ENCODE measurements at regions not wholly inside any gene's neighbourhood (a gene's known extent, or its start where the extent isn't known, plus 50 kb on each side); places are given as distances from the start of the nearest gene placed in this dataset.

DNA sequence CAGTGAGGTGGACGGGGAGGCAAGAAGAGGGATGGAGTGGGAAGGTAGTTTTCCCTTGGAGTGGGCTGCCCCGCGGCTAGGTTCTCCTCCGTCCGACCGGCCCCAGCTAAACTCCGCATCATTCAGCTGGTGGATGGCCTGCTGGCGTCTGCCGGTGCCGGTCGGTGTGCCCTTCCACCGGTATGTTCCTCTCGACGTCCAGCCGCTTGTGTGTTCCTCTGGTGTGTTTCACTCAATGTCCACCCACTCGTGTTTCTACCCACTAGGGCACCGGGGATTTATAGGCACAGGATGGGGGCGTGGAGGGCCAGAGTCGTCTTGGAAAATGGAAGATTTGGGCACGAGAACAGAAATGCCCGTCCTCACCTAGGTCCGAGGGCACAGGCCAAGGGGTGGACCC is 931.7 kb upstream of the B3GALT2 start:
- 93% methylated on average over 22 of the region's 22 CpGs for WGBS
- Histone ChIP-seq H3K27me3 (no peaks in the 10 kb centered on the region), H3K27ac (no peak overlapping the region), H3K9me3 (no peaks in the 10 kb centered on the region), H3K4me3 (no peak overlapping the region), H3K36me3 (no peaks in the 10 kb centered on the region), H3K4me1 (no peaks in the 10 kb centered on the region)
- DNase-seq (ENCODE audit: low spot score in 2 of 2): no peak
- TF ChIP-seq EP300 (IDR thresholded peaks at IDR 0.05): no peak
- TF ChIP-seq, protein P1, sequence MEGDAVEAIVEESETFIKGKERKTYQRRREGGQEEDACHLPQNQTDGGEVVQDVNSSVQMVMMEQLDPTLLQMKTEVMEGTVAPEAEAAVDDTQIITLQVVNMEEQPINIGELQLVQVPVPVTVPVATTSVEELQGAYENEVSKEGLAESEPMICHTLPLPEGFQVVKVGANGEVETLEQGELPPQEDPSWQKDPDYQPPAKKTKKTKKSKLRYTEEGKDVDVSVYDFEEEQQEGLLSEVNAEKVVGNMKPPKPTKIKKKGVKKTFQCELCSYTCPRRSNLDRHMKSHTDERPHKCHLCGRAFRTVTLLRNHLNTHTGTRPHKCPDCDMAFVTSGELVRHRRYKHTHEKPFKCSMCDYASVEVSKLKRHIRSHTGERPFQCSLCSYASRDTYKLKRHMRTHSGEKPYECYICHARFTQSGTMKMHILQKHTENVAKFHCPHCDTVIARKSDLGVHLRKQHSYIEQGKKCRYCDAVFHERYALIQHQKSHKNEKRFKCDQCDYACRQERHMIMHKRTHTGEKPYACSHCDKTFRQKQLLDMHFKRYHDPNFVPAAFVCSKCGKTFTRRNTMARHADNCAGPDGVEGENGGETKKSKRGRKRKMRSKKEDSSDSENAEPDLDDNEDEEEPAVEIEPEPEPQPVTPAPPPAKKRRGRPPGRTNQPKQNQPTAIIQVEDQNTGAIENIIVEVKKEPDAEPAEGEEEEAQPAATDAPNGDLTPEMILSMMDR (IDR thresholded peaks at IDR 0.05): no peak
- no peak for TF ChIP-seq POLR2A (IDR thresholded peaks at IDR 0.05)
- no peak for TF ChIP-seq POLR2AphosphoS5 (IDR thresholded peaks at IDR 0.05)

DNA sequence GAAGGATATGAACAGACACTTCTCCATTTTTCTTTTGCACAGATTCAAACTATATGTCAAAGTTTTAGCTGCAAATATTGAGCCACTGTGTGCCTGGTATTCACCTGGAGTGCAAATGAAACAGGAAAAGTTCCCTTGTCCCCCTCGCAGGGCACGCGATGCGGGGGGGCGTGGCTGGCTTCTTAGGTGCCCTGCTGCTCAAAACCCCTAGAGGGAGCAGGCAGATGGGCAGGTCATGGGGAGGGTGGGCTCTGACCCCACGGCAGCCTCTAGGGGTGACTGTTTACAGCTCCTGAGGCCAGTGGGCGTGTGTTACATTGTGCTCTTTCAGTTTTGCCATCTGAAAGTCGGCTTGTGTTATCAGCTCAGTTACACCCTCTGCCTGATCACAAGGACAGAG is 931.2 kb upstream of the B3GALT2 start:
- no peak overlapping the region for H3K27ac ChIP-seq
- no peaks in the 10 kb centered on the region for H3K4me1 ChIP-seq
- no peak for DNase-seq (ENCODE audit: low spot score in 2 of 2)
- TF ChIP-seq POLR2A (IDR thresholded peaks at IDR 0.05) (no peak), EP300 (IDR thresholded peaks at IDR 0.05) (no peak), POLR2AphosphoS5 (IDR thresholded peaks at IDR 0.05) (no peak)
- TF ChIP-seq, protein P1 (IDR thresholded peaks at IDR 0.05): no peak
- no peaks in the 10 kb centered on the region for H3K9me3 ChIP-seq
- WGBS: 84% methylated on average over 8 of the region's 8 CpGs
- no peak overlapping the region for H3K4me3 ChIP-seq
- H3K36me3 ChIP-seq: no peaks in the 10 kb centered on the region
- no peaks in the 10 kb centered on the region for H3K27me3 ChIP-seq

DNA sequence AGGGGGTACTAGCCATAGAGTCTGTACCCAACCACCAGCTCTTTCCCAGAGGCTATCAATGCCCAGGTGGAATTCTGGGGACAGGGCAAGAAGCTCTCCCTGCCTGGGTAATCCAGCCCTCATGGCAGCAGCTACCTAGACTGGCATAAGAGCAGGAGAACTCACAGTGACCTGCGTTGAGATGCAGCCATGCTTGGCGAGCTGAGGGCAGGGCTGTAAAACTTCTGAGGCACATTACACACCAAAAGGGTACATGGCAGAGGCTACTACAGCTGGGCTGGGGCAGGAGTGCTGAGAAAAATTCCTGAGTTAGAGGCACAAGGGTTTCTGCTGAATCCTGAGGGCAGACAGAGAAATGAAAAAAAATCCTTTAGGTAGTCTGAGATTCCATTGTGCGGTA is 927.9 kb upstream of the B3GALT2 start:
- Histone ChIP-seq H3K4me3 (no peak overlapping the region), H3K27me3 (no peaks in the 10 kb centered on the region), H3K36me3 (no peaks in the 10 kb centered on the region), H3K9me3 (no peaks in the 10 kb centered on the region), H3K4me1 (no peaks in the 10 kb centered on the region), H3K27ac (no peak overlapping the region)
- 73% methylated on average over 2 of the region's 3 CpGs for WGBS
- DNase-seq (ENCODE audit: low spot score in 2 of 2): no peak
- TF ChIP-seq POLR2A (IDR thresholded peaks at IDR 0.05): no peak
- TF ChIP-seq, protein P1 (IDR thresholded peaks at IDR 0.05): no peak

GRCh38 chr1:194105381-194105780 is 919.0 kb upstream of the B3GALT2 start:
- H3K9me3 ChIP-seq: no peaks in the 10 kb centered on the region
- TF ChIP-seq EP300 (IDR thresholded peaks at IDR 0.05): no peak
- TF ChIP-seq POLR2AphosphoS5 (IDR thresholded peaks at IDR 0.05): no peak
- no peak for TF ChIP-seq POLR2A (IDR thresholded peaks at IDR 0.05)
- TF ChIP-seq, protein P1 (IDR thresholded peaks at IDR 0.05): no peak
- WGBS: 77% methylated on average over 2 of the region's 2 CpGs

DNA sequence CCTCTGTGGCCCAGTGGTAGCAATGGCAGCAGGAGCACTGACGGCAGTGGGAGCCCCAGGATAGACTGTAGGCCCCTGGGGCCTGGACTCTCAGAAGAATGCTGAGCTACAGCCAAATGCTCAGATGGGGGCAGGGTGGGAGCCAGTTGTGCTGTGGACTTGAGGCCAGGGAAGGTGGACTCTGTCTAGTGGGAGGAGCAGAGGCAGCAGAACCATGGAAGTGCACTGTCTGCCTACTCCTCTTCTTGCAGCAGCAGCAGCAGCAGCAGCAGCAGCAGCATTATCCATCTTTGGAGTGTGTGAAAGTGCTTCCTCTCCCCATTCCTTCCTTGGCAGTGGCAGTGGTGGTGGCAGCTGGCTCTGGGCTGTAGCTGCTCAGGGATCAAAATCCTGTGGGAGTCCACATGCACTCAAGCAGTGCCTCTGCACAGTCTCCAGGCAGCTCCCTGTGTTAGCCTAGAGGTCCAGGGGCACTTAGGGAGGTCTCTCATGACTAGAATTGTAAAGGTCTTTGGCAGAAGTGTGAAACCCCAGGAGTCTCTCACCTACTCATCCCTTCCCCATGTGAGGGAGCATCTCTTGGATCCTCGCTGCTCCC is 917.9 kb upstream of the B3GALT2 start:
- no peak for DNase-seq (ENCODE audit: low spot score in 2 of 2)
- H3K4me3 ChIP-seq: no peak overlapping the region
- H3K27ac ChIP-seq: no peak overlapping the region
- no peaks in the 10 kb centered on the region for H3K27me3 ChIP-seq
- TF ChIP-seq, protein P1 (IDR thresholded peaks at IDR 0.05): no peak
- TF ChIP-seq POLR2A (IDR thresholded peaks at IDR 0.05) (no peak), POLR2AphosphoS5 (IDR thresholded peaks at IDR 0.05) (no peak), EP300 (IDR thresholded peaks at IDR 0.05) (no peak)
- H3K9me3 ChIP-seq: no peaks in the 10 kb centered on the region
- H3K4me1 ChIP-seq: no peaks in the 10 kb centered on the region
- H3K36me3 ChIP-seq: no peaks in the 10 kb centered on the region
- 78% methylated on average over 1 of the region's 2 CpGs for WGBS

More at GRCh38 chr1:194105381-194105780, 919.0 kb upstream of the B3GALT2 start:
- H3K4me1 ChIP-seq: no peaks in the 10 kb centered on the region
- DNase-seq (ENCODE audit: low spot score in 2 of 2): no peak
- H3K27me3 ChIP-seq: no peaks in the 10 kb centered on the region
- H3K4me3 ChIP-seq: no peak overlapping the region
- H3K36me3 ChIP-seq: no peaks in the 10 kb centered on the region
- H3K27ac ChIP-seq: no peak overlapping the region
